ENCODE measurements at regions not wholly inside any gene's neighbourhood (a gene's known extent, or its start where the extent isn't known, plus 50 kb on each side); places are given as distances from the start of the nearest gene placed in this dataset.

- TF ChIP-seq CTCF (IDR thresholded peaks at IDR 0.05; ENCODE audit: low read length) (no peak), EZH2 (IDR thresholded peaks at IDR 0.05; ENCODE audit: borderline replicate concordance, low read length) (no peak)
Measured at GRCh38 chr13:103859952-103860351, 793.7 kb upstream of the SLC10A2 start.
